NCI-H82 treated with DMSO at 0.1 percent for 48 hours (cell line): ENCODE measurements at regions not wholly inside any gene's neighbourhood (a gene's known extent, or its start where the extent isn't known, plus 50 kb on each side); places are given as distances from the start of the nearest gene placed in this dataset.
"Not testable (repeated sequence)": the region's sequence is repeated elsewhere in the genome, so short reads cannot be mapped to it uniquely, and the experiment has no call there.

Experiments used
- DNase-seq: peaks from one replicate; lab custom pipeline; 2025; ENCODE audit not compliant: unreplicated experiment; lab: John Stamatoyannopoulos, UW

- DNase-seq = no peak
Observed at GRCh38 chr9:7481570-7481969, 318.0 kb downstream of the DMAC1 start.

- DNase-seq = no peak
Observed at GRCh38 chr9:7479300-7479699, 320.3 kb downstream of the DMAC1 start.

- DNase-seq = no peak
Observed at GRCh38 chr9:7478646-7479045, 320.9 kb downstream of the DMAC1 start.

- no peak for DNase-seq
Observed at GRCh38 chr9:7467186-7467585, 332.4 kb downstream of the DMAC1 start.

GRCh38 chr9:7461791-7462190, 337.8 kb downstream of the DMAC1 start:
- DNase-seq = no peak

GRCh38 chr9:7456793-7457530, 342.6 kb downstream of the DMAC1 start:
- no peak for DNase-seq

GRCh38 chr9:7456377-7456776, 343.2 kb downstream of the DMAC1 start:
- no peak for DNase-seq

GRCh38 chr9:7454624-7455023, 345.0 kb downstream of the DMAC1 start:
- DNase-seq = no peak

- DNase-seq = no peak
Observed at GRCh38 chr9:7452378-7452777, 347.2 kb downstream of the DMAC1 start.

GRCh38 chr9:7451062-7451461, 348.5 kb downstream of the DMAC1 start:
- DNase-seq = no peak

GRCh38 chr9:7443541-7443940, 356.0 kb downstream of the DMAC1 start:
- no peak for DNase-seq

- no peak for DNase-seq
Observed at GRCh38 chr9:7439355-7439995, 360.1 kb downstream of the DMAC1 start.

- DNase-seq = no peak
Observed at GRCh38 chr9:7436754-7437153, 362.8 kb downstream of the DMAC1 start.

GRCh38 chr9:7433508-7434292, 365.9 kb downstream of the DMAC1 start:
- DNase-seq = no peak

GRCh38 chr9:7432989-7433388, 366.6 kb downstream of the DMAC1 start:
- DNase-seq = no peak

GRCh38 chr9:7417397-7417796, 382.2 kb downstream of the DMAC1 start:
- DNase-seq = not testable (repeated sequence)

- no peak for DNase-seq
Observed at GRCh38 chr9:7415836-7416235, 383.7 kb downstream of the DMAC1 start.

- no peak for DNase-seq
Observed at GRCh38 chr9:7408845-7409244, 390.7 kb downstream of the DMAC1 start.

GRCh38 chr9:7407246-7407645, 392.3 kb downstream of the DMAC1 start:
- DNase-seq = no peak

- DNase-seq = no peak
Observed at GRCh38 chr9:7405924-7406604, 393.5 kb downstream of the DMAC1 start.

GRCh38 chr9:7403839-7404487, 395.6 kb downstream of the DMAC1 start:
- DNase-seq = no peak
